GM12801 (cell line): ENCODE measurements at regions not wholly inside any gene's neighbourhood (a gene's known extent, or its start where the extent isn't known, plus 50 kb on each side); places are given as distances from the start of the nearest gene placed in this dataset.

Experiments used
- CTCF ChIP-seq: IDR thresholded peaks from one replicate; pipeline ENCODE4 v1.5.1; 2011; ENCODE audit warnings: control low read depth; ENCODE audit not compliant: insufficient read length; ENCODE audit errors: extremely low read depth

GRCh38 chr12:125373375-125373774 lies 308.1 kb downstream of the AACS start:
- TF ChIP-seq CTCF: no peak

- no peak for TF ChIP-seq CTCF
Measured at GRCh38 chr12:125376422-125376821, 311.2 kb downstream of the AACS start.

GRCh38 chr12:125377093-125377492 lies 311.9 kb downstream of the AACS start:
- no peak for TF ChIP-seq CTCF

- no peak for TF ChIP-seq CTCF
Measured at GRCh38 chr12:125381373-125381772, 316.1 kb downstream of the AACS start.

GRCh38 chr12:125382926-125383325 lies 317.7 kb downstream of the AACS start:
- no peak for TF ChIP-seq CTCF

- TF ChIP-seq CTCF: no peak
Measured at GRCh38 chr12:125386652-125387051, 321.4 kb downstream of the AACS start.

GRCh38 chr12:125387206-125387605 lies 322.0 kb downstream of the AACS start:
- TF ChIP-seq CTCF: no peak
